ENCODE measurements at regions not wholly inside any gene's neighbourhood (a gene's known extent, or its start where the extent isn't known, plus 50 kb on each side); places are given as distances from the start of the nearest gene placed in this dataset.

DNA sequence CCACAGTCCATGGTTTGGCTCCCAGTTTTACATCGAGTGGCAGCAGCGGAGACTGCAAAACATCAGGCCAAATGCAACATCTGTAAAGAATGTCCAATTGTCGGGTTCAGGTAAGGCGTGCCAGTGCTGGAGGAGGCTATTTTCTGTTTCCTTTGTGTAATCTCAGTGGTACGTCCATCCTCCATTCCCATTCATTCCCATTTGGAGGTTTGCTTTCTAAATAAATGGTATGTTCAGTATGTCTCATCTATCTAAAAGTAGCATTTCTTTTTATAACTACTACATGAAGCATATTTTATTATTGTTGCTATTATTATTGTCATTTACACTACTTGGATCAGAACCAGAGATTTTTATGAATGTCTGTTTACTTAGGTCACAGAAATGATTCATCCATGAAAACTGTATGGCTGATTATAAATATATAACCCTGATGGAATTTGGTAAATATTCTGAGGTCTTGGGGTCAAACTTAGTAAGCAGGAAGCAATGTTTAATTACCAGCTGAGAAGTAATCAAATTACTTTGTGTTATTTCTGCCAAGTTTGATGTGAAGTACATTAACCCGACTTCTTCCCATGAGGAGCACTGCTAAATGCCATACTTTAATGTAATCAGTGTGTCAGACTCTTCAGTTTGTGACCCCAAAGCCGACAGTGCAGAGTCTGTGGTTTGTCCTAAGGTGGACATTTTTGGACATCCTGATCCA, 512.9 kb downstream of the UTRN start:
- TF ChIP-seq POLR2AphosphoS5 (IDR thresholded peaks at IDR 0.05; ENCODE audit: borderline replicate concordance, low read depth, low read length) (no peak), EZH2 (IDR thresholded peaks at IDR 0.05) (no peak), FOXP2 (optimal IDR thresholded peaks at IDR 0.05; ENCODE audit: control extremely low read depth, extremely low read length, insufficient read depth) (no peak)

Measured in SK-N-MC (cell line).